SIG-M5 treated with dmso at 0.1 percent for 504 hours (cell line): ENCODE measurements at regions not wholly inside any gene's neighbourhood (a gene's known extent, or its start where the extent isn't known, plus 50 kb on each side); places are given as distances from the start of the nearest gene placed in this dataset.
"Not testable (repeated sequence)": the region's sequence is repeated elsewhere in the genome, so short reads cannot be mapped to it uniquely, and the experiment has no call there.

Source experiments
- DNase-seq: peaks from one replicate; lab custom pipeline; 2025; ENCODE audit not compliant: unreplicated experiment; lab: John Stamatoyannopoulos, UW

GRCh38 chr2:128414351-128414750, 95.7 kb upstream of the HS6ST1 start:
- no peak for DNase-seq

GRCh38 chr2:128414946-128415778, 96.5 kb upstream of the HS6ST1 start:
- no peak for DNase-seq

- DNase-seq = no peak
Observed at GRCh38 chr2:128415779-128416061, 97.1 kb upstream of the HS6ST1 start.

GRCh38 chr2:128416109-128416785, 97.6 kb upstream of the HS6ST1 start:
- DNase-seq = no peak

- no peak for DNase-seq
Observed at GRCh38 chr2:128416806-128417205, 98.1 kb upstream of the HS6ST1 start.

GRCh38 chr2:128417264-128417663, 98.6 kb upstream of the HS6ST1 start:
- not testable (repeated sequence) for DNase-seq

GRCh38 chr2:128420131-128420530, 101.5 kb upstream of the HS6ST1 start:
- no peak for DNase-seq

- no peak for DNase-seq
Observed at GRCh38 chr2:128420776-128421175, 102.1 kb upstream of the HS6ST1 start.

- no peak for DNase-seq
Observed at GRCh38 chr2:128421286-128421685, 102.6 kb upstream of the HS6ST1 start.

- DNase-seq = no peak
Observed at GRCh38 chr2:128421861-128422311, 103.2 kb upstream of the HS6ST1 start.

- no peak for DNase-seq
Observed at GRCh38 chr2:128422571-128422970, 103.9 kb upstream of the HS6ST1 start.

- no peak for DNase-seq
Observed at GRCh38 chr2:128423788-128424165, 105.1 kb upstream of the HS6ST1 start.

GRCh38 chr2:128424406-128425171, 105.9 kb upstream of the HS6ST1 start:
- no peak for DNase-seq

- DNase-seq = no peak
Observed at GRCh38 chr2:128425216-128425615, 106.5 kb upstream of the HS6ST1 start.

GRCh38 chr2:128425731-128426620, 107.3 kb upstream of the HS6ST1 start:
- DNase-seq = no peak

- DNase-seq = no peak
Observed at GRCh38 chr2:128427413-128427755, 108.7 kb upstream of the HS6ST1 start.

GRCh38 chr2:128428415-128428814, 109.7 kb upstream of the HS6ST1 start:
- DNase-seq = no peak

- DNase-seq = no peak
Observed at GRCh38 chr2:128432423-128432822, 113.8 kb upstream of the HS6ST1 start.

- DNase-seq = no peak
Observed at GRCh38 chr2:128433911-128434550, 115.4 kb upstream of the HS6ST1 start.
